HuH-7.5 (cell line): ENCODE measurements at regions not wholly inside any gene's neighbourhood (a gene's known extent, or its start where the extent isn't known, plus 50 kb on each side); places are given as distances from the start of the nearest gene placed in this dataset.

Experiments
- DNase-seq: peaks from one replicate; pipeline ENCODE4 v3.0.0; 2011; ENCODE audit warnings: low spot score

- DNase-seq, result no peak
Observed at GRCh38 chr3:3241596-3241995, 62.1 kb upstream of the CRBN start.

GRCh38 chr3:3240986-3241385, 61.5 kb upstream of the CRBN start:
- DNase-seq, result no peak

GRCh38 chr3:3237979-3238378, 58.5 kb upstream of the CRBN start:
- DNase-seq, result no peak

- no peak for DNase-seq
Observed at GRCh38 chr3:3232251-3232650, 52.8 kb upstream of the CRBN start.
